GM12891 (cell line): ENCODE measurements at regions not wholly inside any gene's neighbourhood (a gene's known extent, or its start where the extent isn't known, plus 50 kb on each side); places are given as distances from the start of the nearest gene placed in this dataset.

ENCODE experiments used
- POLR2A ChIP-seq: IDR thresholded peaks from 2 replicates; pipeline ENCODE4 v1.6.1; 2011; ENCODE audit warnings: low read depth, low read length, control low read depth
- POLR2AphosphoS5 ChIP-seq: IDR thresholded peaks from 2 replicates; pipeline ENCODE4 v1.6.1; 2011; ENCODE audit warnings: low read depth, low read length, control low read depth
- TAF1 ChIP-seq: IDR thresholded peaks from 2 replicates; pipeline ENCODE4 v1.6.1; 2011; ENCODE audit warnings: low read depth, low read length, control low read depth

GRCh38 chr5:44499381-44499780 is 110.2 kb upstream of the FGF10 start:
- no peak for TF ChIP-seq POLR2A
- TF ChIP-seq POLR2AphosphoS5, result no peak
- TF ChIP-seq TAF1, result no peak
